ENCODE measurements at regions not wholly inside any gene's neighbourhood (a gene's known extent, or its start where the extent isn't known, plus 50 kb on each side); places are given as distances from the start of the nearest gene placed in this dataset.

DNA sequence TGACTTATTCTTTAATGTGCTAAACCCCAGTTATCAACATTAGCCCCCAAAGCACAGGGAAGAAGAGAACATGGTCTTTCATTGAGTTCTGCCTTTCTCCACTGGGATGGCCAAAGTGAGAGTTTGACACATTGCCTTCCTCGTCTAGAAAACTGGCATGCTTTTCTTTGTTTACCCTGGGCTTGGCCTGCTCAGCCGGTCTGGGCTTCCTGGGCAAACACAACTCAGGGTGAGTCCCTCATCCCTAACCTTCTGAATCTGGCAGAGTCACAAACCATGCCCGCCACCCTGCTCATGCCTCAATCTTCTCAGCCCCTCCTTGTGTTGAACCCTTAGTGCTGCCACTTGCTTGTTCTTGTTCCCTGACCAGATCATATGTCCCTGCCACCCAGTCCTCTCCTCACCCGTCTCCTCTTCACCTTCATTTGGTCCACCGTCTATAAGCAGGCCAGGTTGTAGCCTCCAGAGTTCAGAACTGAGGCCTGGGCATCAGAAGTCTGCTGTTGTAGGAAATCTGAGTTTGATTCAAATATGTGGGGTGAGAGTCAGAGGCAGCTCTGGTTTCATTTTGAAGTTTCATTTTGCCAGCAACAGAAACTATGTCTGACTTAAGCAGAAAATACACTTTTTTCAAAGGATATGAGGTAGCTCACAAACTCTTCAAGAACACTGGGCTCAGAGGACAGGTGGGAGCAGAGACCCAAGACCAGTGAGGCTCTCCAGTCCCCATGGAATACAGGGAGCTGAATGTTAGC is 217.6 kb downstream of the NDUFS4 start:
- TF ChIP-seq CEBPB (IDR thresholded peaks at IDR 0.05) (no peak), EP300 (IDR thresholded peaks at IDR 0.05; ENCODE audit: borderline replicate concordance) (no peak), TAF1 (IDR thresholded peaks at IDR 0.05; ENCODE audit: low read depth) (no peak)
- TF ChIP-seq, protein P1, sequence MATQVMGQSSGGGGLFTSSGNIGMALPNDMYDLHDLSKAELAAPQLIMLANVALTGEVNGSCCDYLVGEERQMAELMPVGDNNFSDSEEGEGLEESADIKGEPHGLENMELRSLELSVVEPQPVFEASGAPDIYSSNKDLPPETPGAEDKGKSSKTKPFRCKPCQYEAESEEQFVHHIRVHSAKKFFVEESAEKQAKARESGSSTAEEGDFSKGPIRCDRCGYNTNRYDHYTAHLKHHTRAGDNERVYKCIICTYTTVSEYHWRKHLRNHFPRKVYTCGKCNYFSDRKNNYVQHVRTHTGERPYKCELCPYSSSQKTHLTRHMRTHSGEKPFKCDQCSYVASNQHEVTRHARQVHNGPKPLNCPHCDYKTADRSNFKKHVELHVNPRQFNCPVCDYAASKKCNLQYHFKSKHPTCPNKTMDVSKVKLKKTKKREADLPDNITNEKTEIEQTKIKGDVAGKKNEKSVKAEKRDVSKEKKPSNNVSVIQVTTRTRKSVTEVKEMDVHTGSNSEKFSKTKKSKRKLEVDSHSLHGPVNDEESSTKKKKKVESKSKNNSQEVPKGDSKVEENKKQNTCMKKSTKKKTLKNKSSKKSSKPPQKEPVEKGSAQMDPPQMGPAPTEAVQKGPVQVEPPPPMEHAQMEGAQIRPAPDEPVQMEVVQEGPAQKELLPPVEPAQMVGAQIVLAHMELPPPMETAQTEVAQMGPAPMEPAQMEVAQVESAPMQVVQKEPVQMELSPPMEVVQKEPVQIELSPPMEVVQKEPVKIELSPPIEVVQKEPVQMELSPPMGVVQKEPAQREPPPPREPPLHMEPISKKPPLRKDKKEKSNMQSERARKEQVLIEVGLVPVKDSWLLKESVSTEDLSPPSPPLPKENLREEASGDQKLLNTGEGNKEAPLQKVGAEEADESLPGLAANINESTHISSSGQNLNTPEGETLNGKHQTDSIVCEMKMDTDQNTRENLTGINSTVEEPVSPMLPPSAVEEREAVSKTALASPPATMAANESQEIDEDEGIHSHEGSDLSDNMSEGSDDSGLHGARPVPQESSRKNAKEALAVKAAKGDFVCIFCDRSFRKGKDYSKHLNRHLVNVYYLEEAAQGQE (IDR thresholded peaks at IDR 0.05; ENCODE audit: low read depth): no peak

DNA sequence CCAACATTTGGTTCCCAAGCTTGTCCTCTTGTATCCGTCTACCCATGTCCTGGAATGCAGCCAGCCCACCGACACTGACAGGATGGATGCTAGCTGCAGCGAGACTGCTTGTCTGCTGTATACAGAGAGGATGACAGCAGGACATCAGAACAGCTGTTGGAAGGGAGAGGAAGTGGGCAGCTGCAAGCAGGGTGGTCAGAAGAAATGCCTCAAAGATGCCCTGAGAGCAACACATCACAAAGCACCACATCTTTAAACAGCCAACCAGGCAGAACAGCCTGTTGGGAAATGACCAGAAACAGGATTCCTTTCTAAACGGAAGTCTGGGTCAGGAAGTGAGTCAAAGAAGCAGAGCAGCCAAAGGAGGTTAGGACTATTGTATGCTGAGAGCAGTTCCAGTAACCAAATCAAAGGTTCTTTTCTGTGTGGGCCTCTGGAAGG is 219.1 kb downstream of the NDUFS4 start:
- TF ChIP-seq TEAD4 (IDR thresholded peaks at IDR 0.05) (no peak), CREB1 (IDR thresholded peaks at IDR 0.05; ENCODE audit: low read depth) (no peak), ZBTB7A (IDR thresholded peaks at IDR 0.05; ENCODE audit: low read depth) (no peak), YY1 (IDR thresholded peaks at IDR 0.05; ENCODE audit: low read depth) (no peak), EP300 (IDR thresholded peaks at IDR 0.05; ENCODE audit: borderline replicate concordance) (no peak), TAF1 (IDR thresholded peaks at IDR 0.05; ENCODE audit: low read depth) (no peak), FOXM1 (IDR thresholded peaks at IDR 0.05; ENCODE audit: borderline replicate concordance, low read depth) (no peak), RAD21 (IDR thresholded peaks at IDR 0.05; ENCODE audit: low read depth) (no peak), TCF12 (IDR thresholded peaks at IDR 0.05; ENCODE audit: low read depth) (no peak)
- TF ChIP-seq, protein P1 (IDR thresholded peaks at IDR 0.05; ENCODE audit: low read depth): no peak

DNA sequence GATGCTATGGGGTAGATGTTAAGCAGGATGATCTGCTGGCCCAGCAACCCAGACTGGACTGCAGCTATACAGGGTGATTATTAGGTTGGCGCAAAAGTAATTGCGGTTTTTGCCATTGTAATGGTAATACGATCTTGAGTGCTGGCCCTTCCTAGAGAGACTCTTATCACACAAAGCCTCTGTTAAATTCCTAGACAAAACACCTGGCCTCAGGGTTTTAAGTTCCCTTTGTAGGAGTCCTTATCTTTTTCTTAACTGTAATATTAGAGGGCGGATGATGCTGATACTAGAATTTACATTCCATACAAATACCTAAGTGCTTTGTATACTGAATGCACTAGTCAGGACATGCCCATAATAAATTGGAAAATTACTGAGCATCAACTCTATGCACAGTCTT is 222.2 kb downstream of the NDUFS4 start:
- TF ChIP-seq CREB1 (IDR thresholded peaks at IDR 0.05; ENCODE audit: low read depth) (no peak), EGR1 (IDR thresholded peaks at IDR 0.05) (no peak), ZBTB7A (IDR thresholded peaks at IDR 0.05; ENCODE audit: low read depth) (no peak), FOXM1 (IDR thresholded peaks at IDR 0.05; ENCODE audit: borderline replicate concordance, low read depth) (no peak)

DNA sequence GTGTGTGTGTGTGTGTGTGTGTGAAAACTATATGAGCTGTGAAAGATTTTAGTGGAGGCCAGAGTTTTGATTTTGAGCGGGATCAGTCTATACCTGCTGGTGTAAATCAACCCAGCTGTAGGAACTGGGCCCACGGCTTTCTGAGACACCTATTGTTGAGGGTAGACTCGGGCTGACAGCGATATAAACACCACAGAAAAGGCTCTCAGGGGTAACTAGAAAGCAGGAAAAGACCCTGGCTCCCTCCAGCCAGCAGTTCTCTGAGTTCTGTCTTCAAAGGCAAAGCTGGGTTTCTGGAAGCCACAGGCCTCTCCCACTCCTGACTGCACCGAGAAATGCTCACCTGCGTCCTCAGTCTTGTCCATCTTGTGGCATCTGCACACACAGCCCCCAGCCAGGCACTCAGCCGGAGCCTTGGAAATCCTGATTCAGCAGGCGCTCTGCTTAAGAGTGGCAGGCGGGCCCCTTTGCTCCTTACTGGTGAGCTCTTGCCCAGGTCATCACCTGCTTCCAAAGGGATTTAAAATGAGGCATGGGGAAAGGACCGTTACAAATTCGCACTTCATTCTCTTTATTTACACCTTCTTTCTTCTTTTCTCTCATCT is 223.3 kb downstream of the NDUFS4 start:
- TF ChIP-seq FOXM1 (IDR thresholded peaks at IDR 0.05; ENCODE audit: borderline replicate concordance, low read depth) (no peak), TEAD4 (IDR thresholded peaks at IDR 0.05) (no peak), RAD21 (IDR thresholded peaks at IDR 0.05; ENCODE audit: low read depth) (no peak), EGR1 (IDR thresholded peaks at IDR 0.05) (no peak)

DNA sequence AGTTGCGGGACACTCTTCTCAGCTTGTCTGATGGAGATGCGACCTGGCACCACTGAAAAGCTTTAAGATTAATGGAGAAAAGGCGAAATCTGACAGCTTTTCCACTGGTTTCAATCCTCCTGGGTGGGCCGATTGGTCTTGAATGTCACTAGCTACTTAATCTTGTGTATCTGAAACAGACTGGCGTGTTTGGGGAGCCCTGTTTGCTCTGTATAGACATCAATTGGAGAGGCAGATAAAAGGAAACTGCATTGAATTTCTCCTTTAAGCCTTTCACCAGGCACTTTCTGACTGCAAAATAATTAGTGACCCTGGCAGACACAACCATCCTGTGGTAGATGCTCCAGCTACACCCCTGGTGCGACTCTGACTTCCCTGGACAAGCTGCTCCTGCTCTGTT is 224.2 kb downstream of the NDUFS4 start:
- TF ChIP-seq TAF1 (IDR thresholded peaks at IDR 0.05; ENCODE audit: low read depth): no peak

DNA sequence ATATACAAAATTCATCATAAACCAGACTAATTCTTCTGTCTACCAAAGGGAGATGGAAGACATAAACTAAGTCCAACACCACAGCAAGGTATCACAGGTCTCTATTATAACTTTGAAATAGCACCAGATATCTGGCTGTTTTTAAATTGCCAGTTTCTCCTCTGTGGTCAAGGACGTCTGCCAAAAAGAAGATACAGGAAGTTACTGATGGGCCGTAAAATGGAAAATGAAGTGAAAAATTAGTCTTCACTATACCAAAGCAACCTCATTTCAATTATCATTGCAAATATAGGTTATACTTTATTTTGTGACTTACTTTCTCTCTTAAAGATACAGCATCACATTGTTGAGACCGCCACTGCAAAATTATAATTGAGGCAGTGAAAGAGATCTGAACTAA is 225.5 kb downstream of the NDUFS4 start:
- TF ChIP-seq YY1 (IDR thresholded peaks at IDR 0.05; ENCODE audit: low read depth) (no peak), EGR1 (IDR thresholded peaks at IDR 0.05) (no peak), ZBTB7A (IDR thresholded peaks at IDR 0.05; ENCODE audit: low read depth) (no peak)

DNA sequence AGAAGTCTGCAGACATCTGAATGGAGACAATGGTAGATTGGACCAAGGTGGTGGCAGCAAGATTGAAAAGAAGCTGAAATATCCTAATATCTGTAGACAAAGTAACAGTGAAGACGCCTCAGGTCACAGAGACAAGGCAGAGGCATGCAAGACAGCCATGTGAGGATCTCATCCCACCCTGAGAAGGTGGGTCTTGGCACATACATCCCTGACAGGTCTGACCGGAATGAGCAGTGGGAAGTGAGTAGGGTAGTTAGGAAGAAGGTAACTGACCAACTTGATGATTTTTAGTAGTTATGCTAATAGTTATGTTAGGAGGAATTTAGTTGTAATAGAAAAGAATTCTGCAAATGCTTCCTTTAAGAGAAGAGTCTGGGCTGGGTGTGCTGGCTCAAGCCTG is 229.6 kb downstream of the NDUFS4 start:
- TF ChIP-seq, protein P2, sequence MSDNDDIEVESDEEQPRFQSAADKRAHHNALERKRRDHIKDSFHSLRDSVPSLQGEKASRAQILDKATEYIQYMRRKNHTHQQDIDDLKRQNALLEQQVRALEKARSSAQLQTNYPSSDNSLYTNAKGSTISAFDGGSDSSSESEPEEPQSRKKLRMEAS (IDR thresholded peaks at IDR 0.05): no peak
- TF ChIP-seq CREB1 (IDR thresholded peaks at IDR 0.05; ENCODE audit: low read depth) (no peak), RAD21 (IDR thresholded peaks at IDR 0.05; ENCODE audit: low read depth) (no peak), TCF12 (IDR thresholded peaks at IDR 0.05; ENCODE audit: low read depth) (no peak)
- TF ChIP-seq, protein P3, sequence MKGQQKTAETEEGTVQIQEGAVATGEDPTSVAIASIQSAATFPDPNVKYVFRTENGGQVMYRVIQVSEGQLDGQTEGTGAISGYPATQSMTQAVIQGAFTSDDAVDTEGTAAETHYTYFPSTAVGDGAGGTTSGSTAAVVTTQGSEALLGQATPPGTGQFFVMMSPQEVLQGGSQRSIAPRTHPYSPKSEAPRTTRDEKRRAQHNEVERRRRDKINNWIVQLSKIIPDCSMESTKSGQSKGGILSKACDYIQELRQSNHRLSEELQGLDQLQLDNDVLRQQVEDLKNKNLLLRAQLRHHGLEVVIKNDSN (IDR thresholded peaks at IDR 0.05): no peak

DNA sequence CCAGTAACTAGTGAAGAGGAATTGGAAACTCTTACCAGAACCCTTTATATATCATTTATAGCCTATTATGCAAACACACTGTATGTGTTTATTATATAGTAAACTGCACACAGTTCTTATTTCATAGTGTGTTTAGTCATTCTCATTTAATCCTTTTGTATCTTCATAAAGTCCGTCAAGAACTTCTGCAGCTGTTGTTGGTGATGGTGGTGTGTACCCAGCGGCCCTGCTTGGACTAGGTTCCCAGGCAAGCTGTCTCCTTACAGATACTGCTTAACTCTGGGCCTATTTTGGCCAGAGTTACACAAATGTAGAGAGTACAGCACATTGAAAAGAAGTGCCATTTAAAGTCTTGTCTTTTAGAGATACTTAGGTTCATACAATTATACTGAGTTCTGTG is 231.9 kb downstream of the NDUFS4 start:
- TF ChIP-seq CREB1 (IDR thresholded peaks at IDR 0.05; ENCODE audit: low read depth) (no peak), RAD21 (IDR thresholded peaks at IDR 0.05; ENCODE audit: low read depth) (no peak), NFIC (IDR thresholded peaks at IDR 0.05) (no peak), EGR1 (IDR thresholded peaks at IDR 0.05) (no peak), ZBTB7A (IDR thresholded peaks at IDR 0.05; ENCODE audit: low read depth) (no peak), FOXM1 (IDR thresholded peaks at IDR 0.05; ENCODE audit: borderline replicate concordance, low read depth) (no peak), YY1 (IDR thresholded peaks at IDR 0.05; ENCODE audit: low read depth) (no peak), EP300 (IDR thresholded peaks at IDR 0.05; ENCODE audit: borderline replicate concordance) (no peak)
- TF ChIP-seq, protein P3 (IDR thresholded peaks at IDR 0.05): no peak
